HL-60 (cell line): ENCODE measurements at regions not wholly inside any gene's neighbourhood (a gene's known extent, or its start where the extent isn't known, plus 50 kb on each side); places are given as distances from the start of the nearest gene placed in this dataset.

ENCODE experiments used
- DNase-seq, 2 experiments: peaks; one replicate each; pipeline ENCODE4 v3.0.0-alpha.2; 2010 to 2020; ENCODE audit warnings: low read depth in 1 of 2, low spot score in 1 of 2
- H3K27ac ChIP-seq: fragments of 250-450 bp; sonication (Bioruptor Pico); replicated peaks from 2 replicates; pipeline ENCODE4 v1.5.1; 2020; ENCODE audit warnings: mild to moderate bottlenecking, moderate library complexity
- H3K27me3 ChIP-seq: fragments of 250-450 bp; sonication (Bioruptor Pico); 2 replicates; pipeline ENCODE4 v1.5.1; 2021; ENCODE audit warnings: mild to moderate bottlenecking, moderate library complexity; ENCODE audit not compliant: insufficient read depth, poor library complexity, severe bottlenecking
- H3K4me3 ChIP-seq: replicated peaks from 2 replicates; pipeline ENCODE4 v1.5.1; 2011; ENCODE audit warnings: mild to moderate bottlenecking, control low read depth, low read length; ENCODE audit not compliant: insufficient read depth
- CTCF ChIP-seq: IDR thresholded peaks from one replicate; pipeline ENCODE4 v1.5.1; 2011; ENCODE audit warnings: low read length, control low read depth, inconsistent platforms; ENCODE audit not compliant: insufficient read depth
- GABPA ChIP-seq: IDR thresholded peaks from 2 replicates; pipeline ENCODE4 v1.6.1; 2012; ENCODE audit warnings: low read depth
- POLR2AphosphoS5 ChIP-seq: IDR thresholded peaks from 2 replicates; pipeline ENCODE4 v1.6.1; 2012; ENCODE audit warnings: low read depth
- REST ChIP-seq: IDR thresholded peaks from 2 replicates; pipeline ENCODE4 v1.6.1; 2012; ENCODE audit warnings: low read depth; ENCODE audit not compliant: insufficient replicate concordance
- SPI1 ChIP-seq: IDR thresholded peaks from 2 replicates; pipeline ENCODE4 v1.6.1; 2012; ENCODE audit warnings: low read depth, mild to moderate bottlenecking, borderline replicate concordance

- Histone ChIP-seq H3K4me3 (no peak overlapping the region), H3K27me3 (no peaks in the 10 kb centered on the region), H3K27ac (no peak overlapping the region)
- DNase-seq = peak in 1 of 2 experiments; percentile 14
- TF ChIP-seq REST (no peak), CTCF (no peak), POLR2AphosphoS5 (no peak), GABPA (no peak), SPI1 (no peak)
Observed at GRCh38 chr5:54905942-54906537, 79.4 kb downstream of the ESM1 start.

DNA sequence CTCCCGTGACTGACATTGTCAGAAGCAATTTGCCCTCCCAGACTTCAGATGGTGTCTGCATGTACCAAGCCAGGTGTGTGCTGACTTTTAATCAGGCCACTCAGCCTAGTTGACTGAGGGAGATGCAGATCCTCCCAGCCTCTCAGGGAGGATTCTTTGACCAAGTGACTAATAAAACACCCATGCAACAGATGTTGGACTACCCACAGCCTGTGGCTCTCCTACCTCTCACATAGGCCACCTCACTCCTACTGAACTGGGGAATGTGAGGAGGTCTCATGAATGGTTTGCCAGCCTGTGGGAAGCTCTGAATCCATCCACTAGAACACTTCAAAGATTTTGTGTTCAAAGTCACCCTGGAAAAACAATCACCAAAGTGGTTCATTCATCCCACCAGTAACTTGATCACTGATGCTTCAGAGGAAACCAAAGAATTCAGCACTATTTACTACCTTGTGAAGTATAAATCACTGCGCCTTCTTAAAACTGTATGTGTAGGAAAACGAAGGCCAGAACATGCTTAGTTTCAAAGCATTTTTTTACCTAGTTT, 80.1 kb downstream of the ESM1 start:
- H3K27ac ChIP-seq = no peak overlapping the region

More for the DNA sequence above, 80.1 kb downstream of the ESM1 start:
- H3K27me3 ChIP-seq = no peaks in the 10 kb centered on the region
- TF ChIP-seq GABPA (no peak), SPI1 (no peak), POLR2AphosphoS5 (no peak), REST (no peak), CTCF (no peak)
- no peak for DNase-seq
- no peak overlapping the region for H3K4me3 ChIP-seq
